SK-N-SH (cell line): ENCODE measurements at regions not wholly inside any gene's neighbourhood (a gene's known extent, or its start where the extent isn't known, plus 50 kb on each side); places are given as distances from the start of the nearest gene placed in this dataset.

Source experiments
- EP300 ChIP-seq, 2 experiments: IDR thresholded peaks; 2 replicates each; pipeline versions ENCODE4 v1.4.0 to v1.6.1; 2012; ENCODE audit warnings: borderline replicate concordance in 1 of 2, low read depth in 1 of 2, low read length in 1 of 2
- EZH2phosphoT487 ChIP-seq: fragments of 200-600 bp; sonication (generic); IDR thresholded peaks from 2 replicates; pipeline ENCODE4 v1.6.1; 2017; ENCODE audit warnings: low read depth, mixed run types, mild to moderate bottlenecking, antibody characterized with exemption, moderate library complexity, borderline replicate concordance
- JUND ChIP-seq: IDR thresholded peaks from 2 replicates; pipeline ENCODE4 v1.4.0; 2012
- NRF1 ChIP-seq: IDR thresholded peaks from 2 replicates; pipeline ENCODE4 v1.6.1; 2012; ENCODE audit warnings: low read depth, mild to moderate bottlenecking, low read length
- POLR2AphosphoS5 ChIP-seq: IDR thresholded peaks from 2 replicates; pipeline ENCODE4 v1.6.1; 2012; ENCODE audit warnings: low read depth, low read length
- RAD21 ChIP-seq: IDR thresholded peaks from 2 replicates; pipeline ENCODE4 v1.6.1; 2012; ENCODE audit warnings: mild to moderate bottlenecking, low read length
- RFX5 ChIP-seq: IDR thresholded peaks from 2 replicates; pipeline ENCODE4 v1.6.1; 2012; ENCODE audit warnings: mild to moderate bottlenecking, improper control_type of control experiment, low read length
- TAF1 ChIP-seq: IDR thresholded peaks from 2 replicates; pipeline ENCODE4 v1.6.1; 2012; ENCODE audit warnings: low read depth, mild to moderate bottlenecking, low read length, moderate library complexity, borderline replicate concordance
- YY1 ChIP-seq: IDR thresholded peaks from 2 replicates; pipeline ENCODE4 v1.4.0; 2012; ENCODE audit warnings: low read depth, mild to moderate bottlenecking
- TF ChIP-seq, protein P1 (sequence below): fragments of 150-350 bp; IDR thresholded peaks from 2 replicates; pipeline ENCODE4 v1.6.1; 2017; ENCODE audit warnings: antibody characterized with exemption, low read length, low read depth, borderline replicate concordance
- TF ChIP-seq, protein P2 (sequence below): fragments of 200-600 bp; sonication (generic); IDR thresholded peaks from 2 replicates; pipeline ENCODE4 v1.6.1; 2017; ENCODE audit warnings: antibody characterized with exemption, mild to moderate bottlenecking, moderate library complexity
- TF ChIP-seq, protein P3 (sequence below): IDR thresholded peaks from 2 replicates; pipeline ENCODE4 v1.6.1; 2012; ENCODE audit warnings: mild to moderate bottlenecking, low read depth, low read length, moderate library complexity
- TF ChIP-seq, protein P4 (sequence below): fragments of 150-350 bp; IDR thresholded peaks from 2 replicates; pipeline ENCODE4 v1.6.1; 2016; ENCODE audit warnings: mild to moderate bottlenecking, low read depth, low read length
- TF ChIP-seq, protein P5 (sequence below): IDR thresholded peaks from 2 replicates; pipeline ENCODE4 v1.4.0; 2012; ENCODE audit warnings: low read depth

DNA sequence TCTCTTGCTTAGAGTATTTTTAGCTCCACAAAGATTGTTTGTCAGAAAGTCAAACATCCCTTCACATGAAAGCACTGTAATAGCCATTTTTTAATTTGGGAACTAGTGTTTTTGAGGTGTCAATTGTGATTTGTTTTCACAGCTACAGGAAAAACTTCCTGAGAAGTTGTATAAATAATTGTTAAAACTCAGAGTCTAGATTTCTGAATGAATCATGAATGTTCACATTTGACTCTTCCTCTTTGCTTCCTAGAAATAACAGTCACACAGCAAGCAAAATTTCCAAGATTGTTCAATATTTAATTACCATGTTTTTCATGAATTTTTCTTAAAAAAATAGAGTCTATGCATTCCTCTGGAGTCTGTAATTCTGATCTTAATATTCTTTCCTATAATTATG, 156.9 kb upstream of the SLC7A11 start:
- TF ChIP-seq, protein P1, sequence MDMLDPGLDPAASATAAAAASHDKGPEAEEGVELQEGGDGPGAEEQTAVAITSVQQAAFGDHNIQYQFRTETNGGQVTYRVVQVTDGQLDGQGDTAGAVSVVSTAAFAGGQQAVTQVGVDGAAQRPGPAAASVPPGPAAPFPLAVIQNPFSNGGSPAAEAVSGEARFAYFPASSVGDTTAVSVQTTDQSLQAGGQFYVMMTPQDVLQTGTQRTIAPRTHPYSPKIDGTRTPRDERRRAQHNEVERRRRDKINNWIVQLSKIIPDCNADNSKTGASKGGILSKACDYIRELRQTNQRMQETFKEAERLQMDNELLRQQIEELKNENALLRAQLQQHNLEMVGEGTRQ: no peak
- TF ChIP-seq RFX5 (no peak), NRF1 (no peak), YY1 (no peak), TAF1 (no peak), EZH2phosphoT487 (no peak), POLR2AphosphoS5 (no peak), EP300 (IDR thresholded peaks at IDR 0.05; ENCODE audit: borderline replicate concordance in 1 of 2, low read depth in 1 of 2, low read length in 1 of 2) (no peak), RAD21 (no peak), JUND (no peak)
- TF ChIP-seq, protein P2, sequence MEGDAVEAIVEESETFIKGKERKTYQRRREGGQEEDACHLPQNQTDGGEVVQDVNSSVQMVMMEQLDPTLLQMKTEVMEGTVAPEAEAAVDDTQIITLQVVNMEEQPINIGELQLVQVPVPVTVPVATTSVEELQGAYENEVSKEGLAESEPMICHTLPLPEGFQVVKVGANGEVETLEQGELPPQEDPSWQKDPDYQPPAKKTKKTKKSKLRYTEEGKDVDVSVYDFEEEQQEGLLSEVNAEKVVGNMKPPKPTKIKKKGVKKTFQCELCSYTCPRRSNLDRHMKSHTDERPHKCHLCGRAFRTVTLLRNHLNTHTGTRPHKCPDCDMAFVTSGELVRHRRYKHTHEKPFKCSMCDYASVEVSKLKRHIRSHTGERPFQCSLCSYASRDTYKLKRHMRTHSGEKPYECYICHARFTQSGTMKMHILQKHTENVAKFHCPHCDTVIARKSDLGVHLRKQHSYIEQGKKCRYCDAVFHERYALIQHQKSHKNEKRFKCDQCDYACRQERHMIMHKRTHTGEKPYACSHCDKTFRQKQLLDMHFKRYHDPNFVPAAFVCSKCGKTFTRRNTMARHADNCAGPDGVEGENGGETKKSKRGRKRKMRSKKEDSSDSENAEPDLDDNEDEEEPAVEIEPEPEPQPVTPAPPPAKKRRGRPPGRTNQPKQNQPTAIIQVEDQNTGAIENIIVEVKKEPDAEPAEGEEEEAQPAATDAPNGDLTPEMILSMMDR: no peak
- TF ChIP-seq, protein P3, sequence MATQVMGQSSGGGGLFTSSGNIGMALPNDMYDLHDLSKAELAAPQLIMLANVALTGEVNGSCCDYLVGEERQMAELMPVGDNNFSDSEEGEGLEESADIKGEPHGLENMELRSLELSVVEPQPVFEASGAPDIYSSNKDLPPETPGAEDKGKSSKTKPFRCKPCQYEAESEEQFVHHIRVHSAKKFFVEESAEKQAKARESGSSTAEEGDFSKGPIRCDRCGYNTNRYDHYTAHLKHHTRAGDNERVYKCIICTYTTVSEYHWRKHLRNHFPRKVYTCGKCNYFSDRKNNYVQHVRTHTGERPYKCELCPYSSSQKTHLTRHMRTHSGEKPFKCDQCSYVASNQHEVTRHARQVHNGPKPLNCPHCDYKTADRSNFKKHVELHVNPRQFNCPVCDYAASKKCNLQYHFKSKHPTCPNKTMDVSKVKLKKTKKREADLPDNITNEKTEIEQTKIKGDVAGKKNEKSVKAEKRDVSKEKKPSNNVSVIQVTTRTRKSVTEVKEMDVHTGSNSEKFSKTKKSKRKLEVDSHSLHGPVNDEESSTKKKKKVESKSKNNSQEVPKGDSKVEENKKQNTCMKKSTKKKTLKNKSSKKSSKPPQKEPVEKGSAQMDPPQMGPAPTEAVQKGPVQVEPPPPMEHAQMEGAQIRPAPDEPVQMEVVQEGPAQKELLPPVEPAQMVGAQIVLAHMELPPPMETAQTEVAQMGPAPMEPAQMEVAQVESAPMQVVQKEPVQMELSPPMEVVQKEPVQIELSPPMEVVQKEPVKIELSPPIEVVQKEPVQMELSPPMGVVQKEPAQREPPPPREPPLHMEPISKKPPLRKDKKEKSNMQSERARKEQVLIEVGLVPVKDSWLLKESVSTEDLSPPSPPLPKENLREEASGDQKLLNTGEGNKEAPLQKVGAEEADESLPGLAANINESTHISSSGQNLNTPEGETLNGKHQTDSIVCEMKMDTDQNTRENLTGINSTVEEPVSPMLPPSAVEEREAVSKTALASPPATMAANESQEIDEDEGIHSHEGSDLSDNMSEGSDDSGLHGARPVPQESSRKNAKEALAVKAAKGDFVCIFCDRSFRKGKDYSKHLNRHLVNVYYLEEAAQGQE: no peak
- TF ChIP-seq, protein P4, sequence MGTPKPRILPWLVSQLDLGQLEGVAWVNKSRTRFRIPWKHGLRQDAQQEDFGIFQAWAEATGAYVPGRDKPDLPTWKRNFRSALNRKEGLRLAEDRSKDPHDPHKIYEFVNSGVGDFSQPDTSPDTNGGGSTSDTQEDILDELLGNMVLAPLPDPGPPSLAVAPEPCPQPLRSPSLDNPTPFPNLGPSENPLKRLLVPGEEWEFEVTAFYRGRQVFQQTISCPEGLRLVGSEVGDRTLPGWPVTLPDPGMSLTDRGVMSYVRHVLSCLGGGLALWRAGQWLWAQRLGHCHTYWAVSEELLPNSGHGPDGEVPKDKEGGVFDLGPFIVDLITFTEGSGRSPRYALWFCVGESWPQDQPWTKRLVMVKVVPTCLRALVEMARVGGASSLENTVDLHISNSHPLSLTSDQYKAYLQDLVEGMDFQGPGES: no peak
- TF ChIP-seq, protein P5, sequence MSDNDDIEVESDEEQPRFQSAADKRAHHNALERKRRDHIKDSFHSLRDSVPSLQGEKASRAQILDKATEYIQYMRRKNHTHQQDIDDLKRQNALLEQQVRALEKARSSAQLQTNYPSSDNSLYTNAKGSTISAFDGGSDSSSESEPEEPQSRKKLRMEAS: no peak
